K562 (cell line): ENCODE measurements at regions not wholly inside any gene's neighbourhood (a gene's known extent, or its start where the extent isn't known, plus 50 kb on each side); places are given as distances from the start of the nearest gene placed in this dataset.

Experiments
- ATF1 ChIP-seq, 2 experiments: fragments of 450-650 bp in 1 of 2; IDR thresholded peaks; 2 replicates each; pipeline ENCODE4 v1.6.1; 2016; ENCODE audit warnings: missing compliant biosample characterization in 1 of 2, missing genetic modification characterization in 1 of 2
- ELF4 ChIP-seq: fragments of 450-650 bp; formaldehyde crosslinking; IDR thresholded peaks from 2 replicates; pipeline ENCODE4 v1.4.0; 2022; ENCODE audit warnings: missing genetic modification characterization
- GTF2E2 ChIP-seq: fragments of 200-800 bp; sonication (Bioruptor generic); IDR thresholded peaks from 2 replicates; pipeline ENCODE4 v1.6.1; 2016; ENCODE audit warnings: missing genetic modification characterization, missing compliant biosample characterization
- NELFE ChIP-seq: IDR thresholded peaks from 2 replicates; pipeline ENCODE4 v1.6.1; 2011; ENCODE audit warnings: mild to moderate bottlenecking; ENCODE audit not compliant: insufficient read depth, insufficient read length
- RBM17 ChIP-seq: fragments of 200-400 bp; formaldehyde crosslinking; IDR thresholded peaks from 2 replicates; pipeline ENCODE4 v1.6.1; 2017; ENCODE audit warnings: low read depth, mild to moderate bottlenecking, low read length, borderline replicate concordance
- SMARCC2 ChIP-seq: fragments of 450-650 bp; IDR thresholded peaks from 2 replicates; pipeline ENCODE4 v1.6.1; 2017; ENCODE audit warnings: antibody characterized with exemption, moderate library complexity, mild to moderate bottlenecking, low read depth
- SP2 ChIP-seq: IDR thresholded peaks from 2 replicates; pipeline ENCODE4 v1.6.1; 2011; ENCODE audit warnings: mild to moderate bottlenecking, low read depth, low read length, moderate library complexity; ENCODE audit not compliant: poor library complexity, severe bottlenecking; ENCODE audit errors: extremely low read depth
- SUPT5H ChIP-seq: fragments of 450-650 bp; IDR thresholded peaks from 2 replicates; pipeline ENCODE4 v1.6.1; 2016
- ZFP36 ChIP-seq: fragments of 150-350 bp; IDR thresholded peaks from 2 replicates; pipeline ENCODE4 v1.6.1; 2018; ENCODE audit warnings: low read length, low read depth; ENCODE audit not compliant: partially characterized antibody
- ZNF445 ChIP-seq: fragments of 250-450 bp; sonication (Bioruptor Pico); IDR thresholded peaks from 2 replicates; pipeline ENCODE4 v1.4.0; 2020; ENCODE audit warnings: low read depth, mild to moderate bottlenecking, moderate library complexity
- TF ChIP-seq, protein P1 (sequence below): fragments of 450-650 bp; IDR thresholded peaks from 2 replicates; pipeline ENCODE4 v1.6.1; 2016; ENCODE audit warnings: mild to moderate bottlenecking
- TF ChIP-seq, protein P2 (sequence below): sonication (generic); formaldehyde crosslinking; IDR thresholded peaks from 2 replicates; pipeline ENCODE4 v1.8.0; 2023; ENCODE audit warnings: missing genetic modification reagents, mild to moderate bottlenecking, borderline replicate concordance
- TF ChIP-seq, protein P3 (sequence below): IDR thresholded peaks from 3 replicates; pipeline ENCODE4 v1.6.1; 2011; ENCODE audit warnings: borderline replicate concordance, mild to moderate bottlenecking, moderate library complexity; ENCODE audit not compliant: insufficient read length; ENCODE audit errors: extremely low read depth
- TF ChIP-seq, protein P4 (sequence below): IDR thresholded peaks from 3 replicates; pipeline ENCODE4 v1.6.1; 2011; ENCODE audit warnings: borderline replicate concordance, mild to moderate bottlenecking; ENCODE audit not compliant: insufficient read length, insufficient read depth

DNA sequence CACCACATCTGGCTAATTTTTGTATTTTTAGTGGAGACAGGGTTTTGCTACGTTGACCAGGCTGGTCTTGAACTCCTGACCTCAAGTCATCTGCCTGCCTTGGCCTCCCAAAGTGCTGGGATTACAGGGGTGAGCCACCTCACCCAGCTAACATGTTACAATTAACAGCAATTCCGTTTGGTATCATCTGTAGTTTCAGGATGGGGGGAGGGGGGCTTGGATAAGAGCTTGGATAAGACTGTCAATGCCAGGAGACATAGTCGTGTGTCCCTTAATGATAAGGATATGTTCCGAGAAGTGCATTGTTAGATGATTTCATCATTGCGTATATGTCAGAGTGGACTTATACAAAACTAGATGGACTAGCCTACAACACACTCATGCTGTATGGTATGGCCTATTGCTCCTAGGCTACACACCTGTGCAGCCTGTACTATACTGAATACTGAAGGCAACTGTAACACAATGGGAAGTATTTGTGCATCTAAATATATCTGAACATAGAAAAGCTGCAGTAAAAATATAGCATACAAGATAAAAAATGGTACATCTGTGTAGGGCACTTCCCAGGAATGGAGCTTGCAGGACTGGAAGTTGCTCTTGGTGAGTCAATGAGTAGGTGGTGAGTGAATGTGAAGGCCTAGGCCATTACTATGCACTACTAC lies 103.9 kb upstream of the TNS3 start (continued):
- TF ChIP-seq, protein P1, sequence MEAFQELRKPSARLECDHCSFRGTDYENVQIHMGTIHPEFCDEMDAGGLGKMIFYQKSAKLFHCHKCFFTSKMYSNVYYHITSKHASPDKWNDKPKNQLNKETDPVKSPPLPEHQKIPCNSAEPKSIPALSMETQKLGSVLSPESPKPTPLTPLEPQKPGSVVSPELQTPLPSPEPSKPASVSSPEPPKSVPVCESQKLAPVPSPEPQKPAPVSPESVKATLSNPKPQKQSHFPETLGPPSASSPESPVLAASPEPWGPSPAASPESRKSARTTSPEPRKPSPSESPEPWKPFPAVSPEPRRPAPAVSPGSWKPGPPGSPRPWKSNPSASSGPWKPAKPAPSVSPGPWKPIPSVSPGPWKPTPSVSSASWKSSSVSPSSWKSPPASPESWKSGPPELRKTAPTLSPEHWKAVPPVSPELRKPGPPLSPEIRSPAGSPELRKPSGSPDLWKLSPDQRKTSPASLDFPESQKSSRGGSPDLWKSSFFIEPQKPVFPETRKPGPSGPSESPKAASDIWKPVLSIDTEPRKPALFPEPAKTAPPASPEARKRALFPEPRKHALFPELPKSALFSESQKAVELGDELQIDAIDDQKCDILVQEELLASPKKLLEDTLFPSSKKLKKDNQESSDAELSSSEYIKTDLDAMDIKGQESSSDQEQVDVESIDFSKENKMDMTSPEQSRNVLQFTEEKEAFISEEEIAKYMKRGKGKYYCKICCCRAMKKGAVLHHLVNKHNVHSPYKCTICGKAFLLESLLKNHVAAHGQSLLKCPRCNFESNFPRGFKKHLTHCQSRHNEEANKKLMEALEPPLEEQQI, result no peak
- no peak for TF ChIP-seq NELFE
- TF ChIP-seq GTF2E2 (tag), result no peak
- no peak for TF ChIP-seq ELF4
- TF ChIP-seq, protein P2, sequence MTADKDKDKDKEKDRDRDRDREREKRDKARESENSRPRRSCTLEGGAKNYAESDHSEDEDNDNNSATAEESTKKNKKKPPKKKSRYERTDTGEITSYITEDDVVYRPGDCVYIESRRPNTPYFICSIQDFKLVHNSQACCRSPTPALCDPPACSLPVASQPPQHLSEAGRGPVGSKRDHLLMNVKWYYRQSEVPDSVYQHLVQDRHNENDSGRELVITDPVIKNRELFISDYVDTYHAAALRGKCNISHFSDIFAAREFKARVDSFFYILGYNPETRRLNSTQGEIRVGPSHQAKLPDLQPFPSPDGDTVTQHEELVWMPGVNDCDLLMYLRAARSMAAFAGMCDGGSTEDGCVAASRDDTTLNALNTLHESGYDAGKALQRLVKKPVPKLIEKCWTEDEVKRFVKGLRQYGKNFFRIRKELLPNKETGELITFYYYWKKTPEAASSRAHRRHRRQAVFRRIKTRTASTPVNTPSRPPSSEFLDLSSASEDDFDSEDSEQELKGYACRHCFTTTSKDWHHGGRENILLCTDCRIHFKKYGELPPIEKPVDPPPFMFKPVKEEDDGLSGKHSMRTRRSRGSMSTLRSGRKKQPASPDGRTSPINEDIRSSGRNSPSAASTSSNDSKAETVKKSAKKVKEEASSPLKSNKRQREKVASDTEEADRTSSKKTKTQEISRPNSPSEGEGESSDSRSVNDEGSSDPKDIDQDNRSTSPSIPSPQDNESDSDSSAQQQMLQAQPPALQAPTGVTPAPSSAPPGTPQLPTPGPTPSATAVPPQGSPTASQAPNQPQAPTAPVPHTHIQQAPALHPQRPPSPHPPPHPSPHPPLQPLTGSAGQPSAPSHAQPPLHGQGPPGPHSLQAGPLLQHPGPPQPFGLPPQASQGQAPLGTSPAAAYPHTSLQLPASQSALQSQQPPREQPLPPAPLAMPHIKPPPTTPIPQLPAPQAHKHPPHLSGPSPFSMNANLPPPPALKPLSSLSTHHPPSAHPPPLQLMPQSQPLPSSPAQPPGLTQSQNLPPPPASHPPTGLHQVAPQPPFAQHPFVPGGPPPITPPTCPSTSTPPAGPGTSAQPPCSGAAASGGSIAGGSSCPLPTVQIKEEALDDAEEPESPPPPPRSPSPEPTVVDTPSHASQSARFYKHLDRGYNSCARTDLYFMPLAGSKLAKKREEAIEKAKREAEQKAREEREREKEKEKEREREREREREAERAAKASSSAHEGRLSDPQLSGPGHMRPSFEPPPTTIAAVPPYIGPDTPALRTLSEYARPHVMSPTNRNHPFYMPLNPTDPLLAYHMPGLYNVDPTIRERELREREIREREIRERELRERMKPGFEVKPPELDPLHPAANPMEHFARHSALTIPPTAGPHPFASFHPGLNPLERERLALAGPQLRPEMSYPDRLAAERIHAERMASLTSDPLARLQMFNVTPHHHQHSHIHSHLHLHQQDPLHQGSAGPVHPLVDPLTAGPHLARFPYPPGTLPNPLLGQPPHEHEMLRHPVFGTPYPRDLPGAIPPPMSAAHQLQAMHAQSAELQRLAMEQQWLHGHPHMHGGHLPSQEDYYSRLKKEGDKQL, result no peak
- TF ChIP-seq SUPT5H, result no peak
- TF ChIP-seq ZFP36, result no peak
- TF ChIP-seq, protein P3, sequence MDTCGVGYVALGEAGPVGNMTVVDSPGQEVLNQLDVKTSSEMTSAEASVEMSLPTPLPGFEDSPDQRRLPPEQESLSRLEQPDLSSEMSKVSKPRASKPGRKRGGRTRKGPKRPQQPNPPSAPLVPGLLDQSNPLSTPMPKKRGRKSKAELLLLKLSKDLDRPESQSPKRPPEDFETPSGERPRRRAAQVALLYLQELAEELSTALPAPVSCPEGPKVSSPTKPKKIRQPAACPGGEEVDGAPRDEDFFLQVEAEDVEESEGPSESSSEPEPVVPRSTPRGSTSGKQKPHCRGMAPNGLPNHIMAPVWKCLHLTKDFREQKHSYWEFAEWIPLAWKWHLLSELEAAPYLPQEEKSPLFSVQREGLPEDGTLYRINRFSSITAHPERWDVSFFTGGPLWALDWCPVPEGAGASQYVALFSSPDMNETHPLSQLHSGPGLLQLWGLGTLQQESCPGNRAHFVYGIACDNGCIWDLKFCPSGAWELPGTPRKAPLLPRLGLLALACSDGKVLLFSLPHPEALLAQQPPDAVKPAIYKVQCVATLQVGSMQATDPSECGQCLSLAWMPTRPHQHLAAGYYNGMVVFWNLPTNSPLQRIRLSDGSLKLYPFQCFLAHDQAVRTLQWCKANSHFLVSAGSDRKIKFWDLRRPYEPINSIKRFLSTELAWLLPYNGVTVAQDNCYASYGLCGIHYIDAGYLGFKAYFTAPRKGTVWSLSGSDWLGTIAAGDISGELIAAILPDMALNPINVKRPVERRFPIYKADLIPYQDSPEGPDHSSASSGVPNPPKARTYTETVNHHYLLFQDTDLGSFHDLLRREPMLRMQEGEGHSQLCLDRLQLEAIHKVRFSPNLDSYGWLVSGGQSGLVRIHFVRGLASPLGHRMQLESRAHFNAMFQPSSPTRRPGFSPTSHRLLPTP, result peak; percentile 19
- no peak for TF ChIP-seq SP2
- TF ChIP-seq ZNF445 (CRISPR knock-in tag), result no peak
- TF ChIP-seq RBM17, result no peak
- TF ChIP-seq SMARCC2, result peak; percentile 61; the same call in 1 of the 2 replicates
- TF ChIP-seq ATF1 (CRISPR knock-in tag; IDR thresholded peaks at IDR 0.05), result no peak
- peak; percentile 63 for TF ChIP-seq ATF1 (tag; IDR thresholded peaks at IDR 0.05)
- TF ChIP-seq, protein P4, sequence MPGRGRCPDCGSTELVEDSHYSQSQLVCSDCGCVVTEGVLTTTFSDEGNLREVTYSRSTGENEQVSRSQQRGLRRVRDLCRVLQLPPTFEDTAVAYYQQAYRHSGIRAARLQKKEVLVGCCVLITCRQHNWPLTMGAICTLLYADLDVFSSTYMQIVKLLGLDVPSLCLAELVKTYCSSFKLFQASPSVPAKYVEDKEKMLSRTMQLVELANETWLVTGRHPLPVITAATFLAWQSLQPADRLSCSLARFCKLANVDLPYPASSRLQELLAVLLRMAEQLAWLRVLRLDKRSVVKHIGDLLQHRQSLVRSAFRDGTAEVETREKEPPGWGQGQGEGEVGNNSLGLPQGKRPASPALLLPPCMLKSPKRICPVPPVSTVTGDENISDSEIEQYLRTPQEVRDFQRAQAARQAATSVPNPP, result no peak
